ENCODE measurements at regions not wholly inside any gene's neighbourhood (a gene's known extent, or its start where the extent isn't known, plus 50 kb on each side); places are given as distances from the start of the nearest gene placed in this dataset.

DNA sequence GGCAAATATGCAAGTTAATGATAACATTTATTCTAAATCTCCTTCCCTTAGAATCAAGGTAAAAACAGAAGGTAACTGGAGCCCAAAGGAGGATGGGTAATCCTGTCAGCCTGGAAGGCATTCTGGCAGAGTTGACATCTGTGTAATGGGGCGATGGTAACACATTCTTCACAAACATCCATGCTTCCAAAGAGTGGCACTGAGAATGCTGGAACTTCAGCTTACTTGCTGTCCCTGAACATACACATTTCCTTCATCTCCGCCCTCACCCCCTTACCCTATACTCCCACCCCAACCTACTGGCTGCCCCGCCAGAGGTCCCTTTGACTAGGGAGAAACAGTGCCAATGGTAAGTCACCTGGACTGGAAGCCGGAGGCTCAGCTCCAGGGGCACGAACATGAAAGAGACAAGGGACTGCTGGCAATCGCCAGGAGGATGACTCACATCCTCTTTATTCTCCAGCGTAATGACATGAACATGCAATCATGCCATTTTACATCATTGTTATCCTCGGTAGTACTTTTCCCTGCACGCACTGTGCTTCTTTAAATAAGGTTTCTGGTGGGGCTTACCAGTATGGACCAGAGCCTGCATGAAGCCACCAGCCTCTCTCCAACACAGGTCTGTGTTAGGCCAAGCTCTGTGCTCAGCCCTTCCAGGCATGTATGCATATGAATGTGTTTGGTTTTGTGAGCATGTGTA is 694.2 kb upstream of the TENM3 start:
- Histone ChIP-seq H3K27me3 (ENCODE audit: insufficient read depth, low read length, poor library complexity) (no peaks in the 10 kb centered on the region), H3K9me3 (ENCODE audit: insufficient read depth, low read length, severe bottlenecking) (peaks cover 3% of the 10 kb centered on the region), H3K27ac (ENCODE audit: low read length) (no peak overlapping the region), H3K4me1 (ENCODE audit: insufficient read depth, low read length) (no peaks in the 10 kb centered on the region), H3K9ac (ENCODE audit: low read depth, low read length) (no peak overlapping the region), H2AFZ (ENCODE audit: low read depth, low read length) (no peak overlapping the region), H3K36me3 (ENCODE audit: insufficient read depth, low read length) (no peaks in the 10 kb centered on the region), H3K4me2 (ENCODE audit: insufficient read depth, low read length) (no peak overlapping the region), H3K79me2 (ENCODE audit: insufficient read depth, low read length) (no peaks in the 10 kb centered on the region), H3K4me3 (ENCODE audit: low read depth in 1 of 2, low read length in 2 of 2) (no peak overlapping the region), H4K20me1 (ENCODE audit: insufficient read depth, low read length) (no peaks in the 10 kb centered on the region)
- DNase-seq: no peak
- no peak for TF ChIP-seq EZH2 (IDR thresholded peaks at IDR 0.05; ENCODE audit: borderline replicate concordance, low read depth, low read length, severe bottlenecking)
- TF ChIP-seq, protein P1, sequence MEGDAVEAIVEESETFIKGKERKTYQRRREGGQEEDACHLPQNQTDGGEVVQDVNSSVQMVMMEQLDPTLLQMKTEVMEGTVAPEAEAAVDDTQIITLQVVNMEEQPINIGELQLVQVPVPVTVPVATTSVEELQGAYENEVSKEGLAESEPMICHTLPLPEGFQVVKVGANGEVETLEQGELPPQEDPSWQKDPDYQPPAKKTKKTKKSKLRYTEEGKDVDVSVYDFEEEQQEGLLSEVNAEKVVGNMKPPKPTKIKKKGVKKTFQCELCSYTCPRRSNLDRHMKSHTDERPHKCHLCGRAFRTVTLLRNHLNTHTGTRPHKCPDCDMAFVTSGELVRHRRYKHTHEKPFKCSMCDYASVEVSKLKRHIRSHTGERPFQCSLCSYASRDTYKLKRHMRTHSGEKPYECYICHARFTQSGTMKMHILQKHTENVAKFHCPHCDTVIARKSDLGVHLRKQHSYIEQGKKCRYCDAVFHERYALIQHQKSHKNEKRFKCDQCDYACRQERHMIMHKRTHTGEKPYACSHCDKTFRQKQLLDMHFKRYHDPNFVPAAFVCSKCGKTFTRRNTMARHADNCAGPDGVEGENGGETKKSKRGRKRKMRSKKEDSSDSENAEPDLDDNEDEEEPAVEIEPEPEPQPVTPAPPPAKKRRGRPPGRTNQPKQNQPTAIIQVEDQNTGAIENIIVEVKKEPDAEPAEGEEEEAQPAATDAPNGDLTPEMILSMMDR (IDR thresholded peaks at IDR 0.05; ENCODE audit: borderline replicate concordance, extremely low read depth, low read length, poor library complexity, severe bottlenecking): no peak
- no peak for ATAC-seq (ENCODE audit: insufficient read depth, low read depth)

DNA sequence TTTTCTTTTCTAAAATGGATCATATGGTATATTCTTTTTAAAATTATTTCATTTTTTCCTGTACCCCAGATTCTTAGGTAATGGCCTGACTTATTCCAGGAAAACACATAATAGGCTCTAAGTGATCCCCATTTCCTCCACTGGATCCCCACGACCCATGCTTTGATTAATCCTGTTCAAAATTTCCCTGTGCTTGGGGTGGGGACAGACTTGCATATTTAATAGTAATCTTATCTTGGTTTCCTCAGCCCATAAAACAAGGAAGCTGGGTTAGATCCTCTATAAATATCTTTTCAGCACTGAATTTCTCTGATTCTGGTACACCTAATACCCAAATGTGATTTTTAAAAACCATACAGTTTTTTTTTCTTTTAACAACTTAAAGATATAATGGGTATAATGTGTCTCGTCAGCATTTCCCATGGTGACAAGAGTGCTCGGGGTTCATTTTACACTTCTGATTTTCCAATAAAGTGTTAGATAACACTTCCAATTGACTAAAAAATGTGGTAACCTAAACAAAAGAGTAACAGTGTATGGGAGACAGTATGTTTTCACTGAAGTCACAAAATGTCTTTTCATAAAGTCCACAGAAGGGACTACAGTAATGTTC is 693.5 kb upstream of the TENM3 start:
- Histone ChIP-seq H3K9ac (ENCODE audit: low read depth, low read length) (no peak overlapping the region), H3K4me2 (ENCODE audit: insufficient read depth, low read length) (no peak overlapping the region), H3K27me3 (ENCODE audit: insufficient read depth, low read length, poor library complexity) (no peaks in the 10 kb centered on the region), H4K20me1 (ENCODE audit: insufficient read depth, low read length) (no peaks in the 10 kb centered on the region), H3K79me2 (ENCODE audit: insufficient read depth, low read length) (no peaks in the 10 kb centered on the region), H3K36me3 (ENCODE audit: insufficient read depth, low read length) (no peaks in the 10 kb centered on the region), H2AFZ (ENCODE audit: low read depth, low read length) (no peak overlapping the region), H3K9me3 (ENCODE audit: insufficient read depth, low read length, severe bottlenecking) (peaks cover 3% of the 10 kb centered on the region), H3K27ac (ENCODE audit: low read length) (no peak overlapping the region), H3K4me1 (ENCODE audit: insufficient read depth, low read length) (no peaks in the 10 kb centered on the region), H3K4me3 (ENCODE audit: low read depth in 1 of 2, low read length in 2 of 2) (no peak overlapping the region)
- no peak for DNase-seq
- ATAC-seq (ENCODE audit: insufficient read depth, low read depth): no peak
- TF ChIP-seq, protein P1 (IDR thresholded peaks at IDR 0.05; ENCODE audit: borderline replicate concordance, extremely low read depth, low read length, poor library complexity, severe bottlenecking): no peak
- no peak for TF ChIP-seq EZH2 (IDR thresholded peaks at IDR 0.05; ENCODE audit: borderline replicate concordance, low read depth, low read length, severe bottlenecking)

GRCh38 chr4:181550381-181550780 is 692.8 kb upstream of the TENM3 start:
- Histone ChIP-seq H3K27ac (ENCODE audit: low read length) (no peak overlapping the region), H3K9ac (ENCODE audit: low read depth, low read length) (no peak overlapping the region), H2AFZ (ENCODE audit: low read depth, low read length) (no peak overlapping the region), H3K4me1 (ENCODE audit: insufficient read depth, low read length) (no peaks in the 10 kb centered on the region), H3K36me3 (ENCODE audit: insufficient read depth, low read length) (no peaks in the 10 kb centered on the region), H3K9me3 (ENCODE audit: insufficient read depth, low read length, severe bottlenecking) (peaks cover 3% of the 10 kb centered on the region), H4K20me1 (ENCODE audit: insufficient read depth, low read length) (no peaks in the 10 kb centered on the region), H3K4me3 (ENCODE audit: low read depth in 1 of 2, low read length in 2 of 2) (no peak overlapping the region), H3K79me2 (ENCODE audit: insufficient read depth, low read length) (no peaks in the 10 kb centered on the region), H3K4me2 (ENCODE audit: insufficient read depth, low read length) (no peak overlapping the region), H3K27me3 (ENCODE audit: insufficient read depth, low read length, poor library complexity) (no peaks in the 10 kb centered on the region)
- no peak for DNase-seq
- no peak for ATAC-seq (ENCODE audit: insufficient read depth, low read depth)
- no peak for TF ChIP-seq EZH2 (IDR thresholded peaks at IDR 0.05; ENCODE audit: borderline replicate concordance, low read depth, low read length, severe bottlenecking)
- TF ChIP-seq, protein P1 (IDR thresholded peaks at IDR 0.05; ENCODE audit: borderline replicate concordance, extremely low read depth, low read length, poor library complexity, severe bottlenecking): no peak
